Transverse colon (tissue), 4 donors: ENCODE measurements at regions not wholly inside any gene's neighbourhood (a gene's known extent, or its start where the extent isn't known, plus 50 kb on each side); places are given as distances from the start of the nearest gene placed in this dataset.

ENCODE experiments used
- DNase-seq: peaks from one replicate; pipeline ENCODE4 v3.0.0-alpha.2; 2019
- H3K27ac ChIP-seq, 4 donors: fragments of 200-600 bp; sonication (generic); 2 replicates each; pipeline ENCODE4 v1.5.1; 2016 to 2018; ENCODE audit warnings: inconsistent platforms in 4 of 4
- H3K27me3 ChIP-seq: fragments of 200-600 bp; sonication (generic); 2 replicates; pipeline ENCODE4 v1.5.1; 2017; ENCODE audit warnings: inconsistent platforms
- H3K36me3 ChIP-seq, 4 donors: fragments of 200-600 bp; sonication (generic); 2 replicates each; pipeline ENCODE4 v1.5.1; 2017 to 2019; ENCODE audit warnings: inconsistent platforms in 4 of 4
- H3K4me1 ChIP-seq, 4 donors: fragments of 200-600 bp; sonication (generic); 2 replicates each; pipeline ENCODE4 v1.5.1; 2017 to 2020; ENCODE audit warnings: inconsistent platforms in 4 of 4
- H3K4me3 ChIP-seq, 4 donors: fragments of 200-600 bp; sonication (generic); 1 replicate in 1 of 4; 2 replicates in 3 of 4; pipeline versions ENCODE4 v1.5.1 to v1.6.1; 2017 to 2019; ENCODE audit warnings: inconsistent platforms in 4 of 4
- H3K9me3 ChIP-seq, 2 donors: fragments of 200-600 bp; sonication (generic); 2 replicates each; pipeline ENCODE4 v1.5.1; 2017 to 2019; ENCODE audit warnings: inconsistent platforms in 2 of 2
- EP300 ChIP-seq: sonication (generic); formaldehyde crosslinking; IDR thresholded peaks from one replicate; pipeline ENCODE4 v1.6.1; 2017; ENCODE audit warnings: antibody characterized with exemption, low read depth
- POLR2A ChIP-seq: fragments of 450-650 bp; IDR thresholded peaks from one replicate; pipeline ENCODE4 v1.6.1; 2016; ENCODE audit warnings: antibody characterized with exemption, mild to moderate bottlenecking, moderate library complexity
- POLR2AphosphoS5 ChIP-seq, 3 donors: sonication (generic); formaldehyde crosslinking; IDR thresholded peaks; one replicate each; pipeline ENCODE4 v1.6.1; 2016; ENCODE audit warnings: antibody characterized with exemption in 3 of 3
- WGBS, 2 donors: methylation state at CpG; one replicate each; pipeline ENCODE4 v1.1.5; 2018; ENCODE audit warnings: low coverage in 1 of 2; 5-methylcytosine and 5-hydroxymethylcytosine counted together
- in situ Hi-C, 4 donors: fragments of 200-750 bp; cut with MboI; loops; one replicate each; pipeline versions ENCODE4 v1.15.0 to v1.15.1; 2017; ENCODE audit warnings: low sequenced_read_pairs in 3 of 4, low pct_ligation_motif_present in 1 of 4, low pct_unique_long_range_greater_than_20kb in 1 of 4
- intact Hi-C: fragments of 100-400 bp; cut with DNase I; formaldehyde crosslinking; loops from one replicate; pipeline ENCODE4 v1.15.1; 2023; ENCODE audit warnings: low total_unique reads
- TF ChIP-seq, protein P1 (sequence below), 5 experiments: fragments of 200-600 bp in 3 of 5; fragments of 450-650 bp in 2 of 5; sonication (generic) in 3 of 5; IDR thresholded peaks; 1 replicate in 2 of 5; 2 replicates in 3 of 5; pipeline ENCODE4 v1.5.1; 2016 to 2017; ENCODE audit warnings: antibody characterized with exemption in 5 of 5, inconsistent platforms in 3 of 5, mild to moderate bottlenecking in 2 of 5, moderate library complexity in 1 of 5

DNA sequence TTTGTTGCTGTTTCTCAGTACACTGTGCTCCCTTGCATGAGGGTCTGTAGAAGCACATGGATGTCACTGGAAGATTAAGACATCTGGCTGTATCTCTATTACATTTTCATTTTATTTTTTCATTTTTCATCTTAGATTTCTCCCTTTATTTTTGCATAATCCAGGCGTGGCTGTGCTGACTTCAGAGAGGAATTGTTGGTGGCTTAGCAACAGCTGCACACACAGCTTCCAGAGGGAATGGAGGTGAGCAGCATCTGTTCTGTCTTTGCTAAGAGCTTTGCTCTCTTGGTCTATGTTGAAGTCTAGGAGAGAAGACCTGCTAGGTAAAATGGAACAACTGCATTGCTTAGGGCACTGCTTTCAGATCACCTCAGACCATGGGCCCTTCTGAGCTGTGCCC, 254.4 kb upstream of the SP4 start:
- TF ChIP-seq POLR2AphosphoS5 (IDR thresholded peaks at IDR 0.05) = no peak
- TF ChIP-seq, protein P1, sequence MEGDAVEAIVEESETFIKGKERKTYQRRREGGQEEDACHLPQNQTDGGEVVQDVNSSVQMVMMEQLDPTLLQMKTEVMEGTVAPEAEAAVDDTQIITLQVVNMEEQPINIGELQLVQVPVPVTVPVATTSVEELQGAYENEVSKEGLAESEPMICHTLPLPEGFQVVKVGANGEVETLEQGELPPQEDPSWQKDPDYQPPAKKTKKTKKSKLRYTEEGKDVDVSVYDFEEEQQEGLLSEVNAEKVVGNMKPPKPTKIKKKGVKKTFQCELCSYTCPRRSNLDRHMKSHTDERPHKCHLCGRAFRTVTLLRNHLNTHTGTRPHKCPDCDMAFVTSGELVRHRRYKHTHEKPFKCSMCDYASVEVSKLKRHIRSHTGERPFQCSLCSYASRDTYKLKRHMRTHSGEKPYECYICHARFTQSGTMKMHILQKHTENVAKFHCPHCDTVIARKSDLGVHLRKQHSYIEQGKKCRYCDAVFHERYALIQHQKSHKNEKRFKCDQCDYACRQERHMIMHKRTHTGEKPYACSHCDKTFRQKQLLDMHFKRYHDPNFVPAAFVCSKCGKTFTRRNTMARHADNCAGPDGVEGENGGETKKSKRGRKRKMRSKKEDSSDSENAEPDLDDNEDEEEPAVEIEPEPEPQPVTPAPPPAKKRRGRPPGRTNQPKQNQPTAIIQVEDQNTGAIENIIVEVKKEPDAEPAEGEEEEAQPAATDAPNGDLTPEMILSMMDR (IDR thresholded peaks at IDR 0.05) = no peak
- no peak for TF ChIP-seq EP300
- TF ChIP-seq POLR2A = no peak

DNA sequence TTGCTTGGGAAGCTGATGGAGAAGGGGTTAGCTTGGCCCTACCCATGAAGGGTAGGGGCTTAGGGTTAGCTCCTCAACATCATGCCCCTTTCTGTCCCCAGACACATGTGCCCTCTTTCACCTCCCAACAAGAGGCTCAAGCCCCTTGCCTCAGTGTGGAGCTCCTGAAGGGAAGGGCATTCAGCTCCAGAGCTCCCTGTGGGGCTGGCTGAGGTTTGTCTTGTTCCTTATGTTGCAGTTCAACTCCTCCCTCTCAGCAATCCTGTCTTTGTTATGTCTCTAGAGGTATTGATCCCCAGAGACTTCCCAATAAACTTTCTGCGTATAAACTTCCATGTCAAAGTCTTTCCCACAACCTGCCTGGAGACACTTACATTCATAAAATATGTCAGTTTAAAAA, 252.2 kb upstream of the SP4 start:
- DNase-seq = no peak
- TF ChIP-seq EP300 (no peak), POLR2A (no peak), POLR2AphosphoS5 (IDR thresholded peaks at IDR 0.05) (no peak)
- TF ChIP-seq, protein P1 (IDR thresholded peaks at IDR 0.05) = no peak
- Histone ChIP-seq H3K9me3 (no peaks in the 10 kb centered on the region), H3K27ac (no peak overlapping the region), H3K4me1 (no peaks in the 10 kb centered on the region), H3K4me3 (no peak overlapping the region), H3K27me3 (no peaks in the 10 kb centered on the region), H3K36me3 (no peaks in the 10 kb centered on the region)
- in situ Hi-C loops = no loop called here
- WGBS, 2 donors = 63 to 78% methylated on average over 1 of the region's 1 CpG
- intact Hi-C loops = no loop called here

More for the DNA sequence above, 254.4 kb upstream of the SP4 start:
- Histone ChIP-seq H3K27me3 (peaks cover 21% of the 10 kb centered on the region), H3K9me3 (no peaks in the 10 kb centered on the region), H3K36me3 (no peaks in the 10 kb centered on the region), H3K27ac (no peak overlapping the region), H3K4me1 (no peaks in the 10 kb centered on the region), H3K4me3 (no peak overlapping the region)
- intact Hi-C loops = no loop called here
- in situ Hi-C loops = no loop called here
- DNase-seq = no peak
- 48% methylated on average over 1 of the region's 1 CpG; no CpG with 5 or more reads in 1 of the 2 donors for WGBS, 2 donors

DNA sequence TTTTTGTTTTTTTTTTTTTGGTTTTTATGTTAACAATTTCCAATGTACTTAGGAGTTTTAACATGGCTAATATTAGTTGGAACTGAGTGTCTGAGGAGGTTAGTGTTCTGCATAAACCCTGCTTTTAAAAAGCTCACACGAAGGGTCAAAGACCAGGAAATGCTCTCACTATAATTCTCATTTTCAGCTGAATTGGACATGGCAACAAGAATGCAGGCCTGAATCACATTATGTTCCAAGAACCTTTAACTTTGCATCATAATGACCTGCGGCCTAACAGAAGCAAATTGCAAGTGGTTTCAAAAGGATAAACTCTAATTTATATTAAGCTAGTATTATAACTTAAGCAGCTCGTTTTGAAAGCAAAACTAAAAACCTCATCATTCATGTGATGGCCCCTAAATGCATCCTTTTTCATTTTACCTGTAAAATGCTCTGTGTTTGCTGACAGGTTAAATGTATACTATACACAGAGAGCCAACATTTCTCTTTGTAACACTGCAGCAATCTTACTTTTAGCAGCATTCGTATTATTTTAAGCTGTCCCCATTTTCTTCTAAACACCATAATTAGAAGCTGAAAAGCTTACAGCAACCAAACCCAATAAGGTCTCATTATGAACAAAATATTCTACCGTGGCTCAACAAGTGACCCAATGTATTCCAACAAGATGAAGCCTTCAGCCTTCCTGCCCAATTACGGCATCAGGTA, 242.8 kb upstream of the SP4 start:
- Histone ChIP-seq H3K4me1 (no peaks in the 10 kb centered on the region), H3K4me3 (no peak overlapping the region), H3K36me3 (no peaks in the 10 kb centered on the region), H3K27ac (no peak overlapping the region), H3K27me3 (no peaks in the 10 kb centered on the region), H3K9me3 (no peaks in the 10 kb centered on the region)
- no peak for DNase-seq
- TF ChIP-seq POLR2AphosphoS5 (IDR thresholded peaks at IDR 0.05) (no peak), EP300 (no peak), POLR2A (no peak)
- TF ChIP-seq, protein P1 (IDR thresholded peaks at IDR 0.05) = no peak
- 45 to 75% methylated on average over 6 of the region's 6 CpGs for WGBS, 2 donors
- in situ Hi-C loops = no loop called here
- intact Hi-C loops = no loop called here

DNA sequence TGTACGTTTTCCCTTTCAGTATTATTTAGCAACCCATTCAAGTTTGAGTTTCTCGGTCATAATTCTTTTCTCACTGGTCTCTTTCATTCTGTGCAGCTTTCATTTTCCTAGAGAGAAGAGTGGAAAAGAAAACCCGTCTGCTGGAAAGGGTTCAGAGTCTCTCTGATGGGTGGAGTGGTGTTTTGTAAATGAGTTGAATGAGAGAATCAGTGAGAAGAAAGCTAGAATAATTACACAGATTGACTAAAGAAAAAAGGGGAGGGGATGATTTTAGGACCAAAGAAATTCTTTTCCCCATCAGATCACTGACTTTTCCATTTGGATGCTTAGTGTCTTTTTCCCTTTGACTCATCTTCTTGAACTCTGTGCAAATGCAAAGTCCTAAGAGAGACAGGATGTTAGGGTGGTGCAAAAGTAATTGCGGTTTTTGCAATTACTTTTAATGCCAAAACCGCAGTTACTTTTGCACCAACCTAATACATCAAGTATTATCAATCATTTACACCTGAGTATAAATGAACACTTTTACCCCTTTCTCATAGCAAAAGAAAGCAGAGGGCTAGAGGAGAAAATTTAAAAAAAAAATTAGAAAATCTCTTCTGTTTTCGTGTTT, 242.1 kb upstream of the SP4 start:
- intact Hi-C loops (no loop called here), in situ Hi-C loops (no loop called here)
- H3K27me3 ChIP-seq = no peaks in the 10 kb centered on the region
- no peak overlapping the region for H3K4me3 ChIP-seq
- TF ChIP-seq EP300 (no peak), POLR2AphosphoS5 (IDR thresholded peaks at IDR 0.05) (no peak), POLR2A (no peak)
- TF ChIP-seq, protein P1 (IDR thresholded peaks at IDR 0.05) = no peak
- WGBS, 2 donors = 71 to 91% methylated on average over 6 of the region's 6 CpGs
- no peak for DNase-seq
- peaks cover 0 to 2% (median 1%) of the 10 kb centered on the region in 4 donors for H3K4me1 ChIP-seq
- no peak overlapping the region for H3K27ac ChIP-seq
- no peaks in the 10 kb centered on the region for H3K36me3 ChIP-seq
- H3K9me3 ChIP-seq = no peaks in the 10 kb centered on the region
